Neural crest cell (in vitro differentiated cells): ENCODE measurements at regions not wholly inside any gene's neighbourhood (a gene's known extent, or its start where the extent isn't known, plus 50 kb on each side); places are given as distances from the start of the nearest gene placed in this dataset.

Experiments
- DNase-seq: peaks from one replicate; pipeline ENCODE4 v3.0.0; 2021; ENCODE audit warnings: low read depth, mixed read lengths, low spot score
- H3K27ac Mint-ChIP-seq: one replicate; pipeline ENCODE4 v1.8.0; 2021; ENCODE audit warnings: mild to moderate bottlenecking, mixed read lengths; ENCODE audit not compliant: unreplicated experiment
- H3K27me3 Mint-ChIP-seq: 2 replicates; pipeline ENCODE4 v1.8.0; 2021; ENCODE audit warnings: low read depth, mild to moderate bottlenecking, mixed read lengths
- H3K36me3 Mint-ChIP-seq: 2 replicates; pipeline ENCODE4 v1.8.0; 2021; ENCODE audit warnings: low read depth, mild to moderate bottlenecking, mixed read lengths
- H3K4me1 Mint-ChIP-seq: 2 replicates; pipeline ENCODE4 v1.8.0; 2021; ENCODE audit warnings: mixed read lengths
- H3K4me3 Mint-ChIP-seq: one replicate; pipeline ENCODE4 v1.8.0; 2021; ENCODE audit warnings: mild to moderate bottlenecking, mixed read lengths
- H3K9me3 Mint-ChIP-seq: 2 replicates; pipeline ENCODE4 v1.8.0; 2021; ENCODE audit warnings: mixed read lengths
- TF ChIP-seq, protein P1 (sequence below): fragments of 200-600 bp; sonication (generic); conservative IDR thresholded peaks from 2 replicates; pipeline ENCODE4 v1.5.0; 2021; ENCODE audit warnings: antibody characterized with exemption, mild to moderate bottlenecking

- H3K27ac Mint-ChIP-seq = no peak overlapping the region
- TF ChIP-seq, protein P1, sequence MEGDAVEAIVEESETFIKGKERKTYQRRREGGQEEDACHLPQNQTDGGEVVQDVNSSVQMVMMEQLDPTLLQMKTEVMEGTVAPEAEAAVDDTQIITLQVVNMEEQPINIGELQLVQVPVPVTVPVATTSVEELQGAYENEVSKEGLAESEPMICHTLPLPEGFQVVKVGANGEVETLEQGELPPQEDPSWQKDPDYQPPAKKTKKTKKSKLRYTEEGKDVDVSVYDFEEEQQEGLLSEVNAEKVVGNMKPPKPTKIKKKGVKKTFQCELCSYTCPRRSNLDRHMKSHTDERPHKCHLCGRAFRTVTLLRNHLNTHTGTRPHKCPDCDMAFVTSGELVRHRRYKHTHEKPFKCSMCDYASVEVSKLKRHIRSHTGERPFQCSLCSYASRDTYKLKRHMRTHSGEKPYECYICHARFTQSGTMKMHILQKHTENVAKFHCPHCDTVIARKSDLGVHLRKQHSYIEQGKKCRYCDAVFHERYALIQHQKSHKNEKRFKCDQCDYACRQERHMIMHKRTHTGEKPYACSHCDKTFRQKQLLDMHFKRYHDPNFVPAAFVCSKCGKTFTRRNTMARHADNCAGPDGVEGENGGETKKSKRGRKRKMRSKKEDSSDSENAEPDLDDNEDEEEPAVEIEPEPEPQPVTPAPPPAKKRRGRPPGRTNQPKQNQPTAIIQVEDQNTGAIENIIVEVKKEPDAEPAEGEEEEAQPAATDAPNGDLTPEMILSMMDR = no peak
- no peaks in the 10 kb centered on the region for H3K27me3 Mint-ChIP-seq
- H3K4me3 Mint-ChIP-seq = no peak overlapping the region
- H3K9me3 Mint-ChIP-seq = no peaks in the 10 kb centered on the region
- H3K36me3 Mint-ChIP-seq = no peaks in the 10 kb centered on the region
- no peaks in the 10 kb centered on the region for H3K4me1 Mint-ChIP-seq
- DNase-seq = no peak
Measured at GRCh38 chr5:84606784-84607183, 222.1 kb upstream of the EDIL3 start.

- H3K27ac Mint-ChIP-seq = no peak overlapping the region
- DNase-seq = no peak
Measured at GRCh38 chr5:84605241-84605640, 220.6 kb upstream of the EDIL3 start.

GRCh38 chr5:84603568-84604185 lies 219.0 kb upstream of the EDIL3 start:
- Mint-ChIP-seq H3K9me3 (no peaks in the 10 kb centered on the region), H3K4me1 (no peaks in the 10 kb centered on the region), H3K27ac (no peak overlapping the region), H3K27me3 (no peaks in the 10 kb centered on the region), H3K4me3 (no peak overlapping the region), H3K36me3 (no peaks in the 10 kb centered on the region)
- DNase-seq = no peak
- TF ChIP-seq, protein P1 = no peak

More at GRCh38 chr5:84605241-84605640, 220.6 kb upstream of the EDIL3 start:
- no peaks in the 10 kb centered on the region for H3K9me3 Mint-ChIP-seq
- H3K4me3 Mint-ChIP-seq = no peak overlapping the region
- TF ChIP-seq, protein P1 = no peak
- H3K27me3 Mint-ChIP-seq = no peaks in the 10 kb centered on the region
- H3K36me3 Mint-ChIP-seq = no peaks in the 10 kb centered on the region
- H3K4me1 Mint-ChIP-seq = no peaks in the 10 kb centered on the region

DNA sequence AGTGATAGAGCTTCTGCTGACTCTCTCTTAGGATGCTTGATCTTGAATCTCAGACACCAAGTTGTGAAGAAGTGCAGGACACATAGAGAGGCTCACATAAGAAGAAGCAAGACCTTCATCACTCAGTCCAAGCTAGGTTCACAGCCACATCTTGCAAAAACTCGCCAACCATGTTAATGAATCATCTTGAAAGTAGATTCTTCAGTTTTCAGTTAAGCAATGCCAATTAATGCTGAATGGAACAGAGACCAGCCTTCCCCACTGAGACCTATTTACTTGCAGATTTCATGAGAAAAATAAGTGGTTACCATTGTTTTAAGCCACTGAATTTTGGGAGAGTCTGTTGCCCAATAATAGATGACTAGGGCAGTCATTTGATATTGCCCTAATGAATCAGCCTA lies 217.7 kb upstream of the EDIL3 start:
- DNase-seq = no peak
- no peaks in the 10 kb centered on the region for H3K27me3 Mint-ChIP-seq
- TF ChIP-seq, protein P1 = no peak
- peaks cover under 1% of the 10 kb centered on the region for H3K9me3 Mint-ChIP-seq
- H3K4me3 Mint-ChIP-seq = no peak overlapping the region
- no peaks in the 10 kb centered on the region for H3K36me3 Mint-ChIP-seq
- H3K4me1 Mint-ChIP-seq = no peaks in the 10 kb centered on the region
- H3K27ac Mint-ChIP-seq = no peak overlapping the region

GRCh38 chr5:84599964-84600363 lies 215.3 kb upstream of the EDIL3 start:
- Mint-ChIP-seq H3K36me3 (no peaks in the 10 kb centered on the region), H3K27me3 (no peaks in the 10 kb centered on the region), H3K9me3 (peaks cover 3% of the 10 kb centered on the region), H3K27ac (no peak overlapping the region), H3K4me1 (no peaks in the 10 kb centered on the region), H3K4me3 (no peak overlapping the region)
- TF ChIP-seq, protein P1 = no peak
- DNase-seq = no peak
